RWPE2 (cell line): ENCODE measurements at regions not wholly inside any gene's neighbourhood (a gene's known extent, or its start where the extent isn't known, plus 50 kb on each side); places are given as distances from the start of the nearest gene placed in this dataset.

Experiments
- ATAC-seq: fragments of 200-7000 bp; cut with Tn5 transposase; 3 replicates; pipeline ENCODE4 v1.9.1; 2021; ENCODE audit warnings: low read depth
- DNase-seq: peaks from one replicate; pipeline ENCODE4 v3.0.0-alpha.2; 2020; ENCODE audit warnings: low spot score
- H3K27ac ChIP-seq: fragments of 450-650 bp; 2 replicates; pipeline ENCODE4 v1.5.1; 2017; ENCODE audit warnings: mild to moderate bottlenecking; ENCODE audit not compliant: poor library complexity, severe bottlenecking
- H3K27me3 ChIP-seq: fragments of 250-450 bp; sonication (Bioruptor Pico); 2 replicates; pipeline ENCODE4 v1.5.1; 2021; ENCODE audit warnings: mild to moderate bottlenecking, moderate library complexity; ENCODE audit not compliant: insufficient read depth, poor library complexity, severe bottlenecking
- H3K36me3 ChIP-seq: fragments of 250-450 bp; sonication (Bioruptor Pico); 2 replicates; pipeline ENCODE4 v1.5.1; 2020; ENCODE audit warnings: low read depth, mild to moderate bottlenecking, moderate library complexity
- H3K4me1 ChIP-seq: fragments of 250-450 bp; sonication (Bioruptor Pico); 2 replicates; pipeline ENCODE4 v1.5.1; 2021; ENCODE audit warnings: mild to moderate bottlenecking, moderate library complexity; ENCODE audit not compliant: insufficient read depth, poor library complexity, severe bottlenecking
- H3K4me3 ChIP-seq: fragments of 250-450 bp; sonication (Bioruptor Pico); 2 replicates; pipeline ENCODE4 v1.5.1; 2021; ENCODE audit warnings: mild to moderate bottlenecking, moderate library complexity; ENCODE audit not compliant: severe bottlenecking
- H3K9me3 ChIP-seq: fragments of 250-450 bp; sonication (Bioruptor Pico); 2 replicates; pipeline ENCODE4 v1.5.1; 2021; ENCODE audit warnings: mild to moderate bottlenecking, moderate library complexity; ENCODE audit not compliant: severe bottlenecking
- TF ChIP-seq, protein P1 (sequence below): fragments of 450-650 bp; IDR thresholded peaks from one replicate; pipeline ENCODE4 v1.5.1; 2017; ENCODE audit warnings: mild to moderate bottlenecking, moderate library complexity; ENCODE audit not compliant: poor library complexity, severe bottlenecking

GRCh38 chr22:22946131-22946530 is 58.5 kb downstream of the IGLL5 start:
- DNase-seq, result no peak
- TF ChIP-seq, protein P1, sequence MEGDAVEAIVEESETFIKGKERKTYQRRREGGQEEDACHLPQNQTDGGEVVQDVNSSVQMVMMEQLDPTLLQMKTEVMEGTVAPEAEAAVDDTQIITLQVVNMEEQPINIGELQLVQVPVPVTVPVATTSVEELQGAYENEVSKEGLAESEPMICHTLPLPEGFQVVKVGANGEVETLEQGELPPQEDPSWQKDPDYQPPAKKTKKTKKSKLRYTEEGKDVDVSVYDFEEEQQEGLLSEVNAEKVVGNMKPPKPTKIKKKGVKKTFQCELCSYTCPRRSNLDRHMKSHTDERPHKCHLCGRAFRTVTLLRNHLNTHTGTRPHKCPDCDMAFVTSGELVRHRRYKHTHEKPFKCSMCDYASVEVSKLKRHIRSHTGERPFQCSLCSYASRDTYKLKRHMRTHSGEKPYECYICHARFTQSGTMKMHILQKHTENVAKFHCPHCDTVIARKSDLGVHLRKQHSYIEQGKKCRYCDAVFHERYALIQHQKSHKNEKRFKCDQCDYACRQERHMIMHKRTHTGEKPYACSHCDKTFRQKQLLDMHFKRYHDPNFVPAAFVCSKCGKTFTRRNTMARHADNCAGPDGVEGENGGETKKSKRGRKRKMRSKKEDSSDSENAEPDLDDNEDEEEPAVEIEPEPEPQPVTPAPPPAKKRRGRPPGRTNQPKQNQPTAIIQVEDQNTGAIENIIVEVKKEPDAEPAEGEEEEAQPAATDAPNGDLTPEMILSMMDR, result no peak
- no peaks in the 10 kb centered on the region for H3K27me3 ChIP-seq
- no peaks in the 10 kb centered on the region for H3K36me3 ChIP-seq
- no peaks in the 10 kb centered on the region for H3K4me1 ChIP-seq
- no peak overlapping the region for H3K27ac ChIP-seq
- peaks cover 13% of the 10 kb centered on the region for H3K9me3 ChIP-seq
- no peak for ATAC-seq
- no peak overlapping the region for H3K4me3 ChIP-seq

GRCh38 chr22:22948651-22949571 is 61.3 kb downstream of the IGLL5 start:
- H3K9me3 ChIP-seq, result peaks cover 12% of the 10 kb centered on the region
- H3K27ac ChIP-seq, result no peak overlapping the region
- H3K4me1 ChIP-seq, result no peaks in the 10 kb centered on the region
- peaks cover 9% of the 10 kb centered on the region for H3K27me3 ChIP-seq
- DNase-seq (no peak), ATAC-seq (peak; percentile 33; the same call in 1 of the 3 replicates)
- TF ChIP-seq, protein P1, result no peak
- H3K4me3 ChIP-seq, result no peak overlapping the region
- H3K36me3 ChIP-seq, result no peaks in the 10 kb centered on the region

- H3K4me3 ChIP-seq, result no peak overlapping the region
- peaks cover 17% of the 10 kb centered on the region for H3K9me3 ChIP-seq
- H3K36me3 ChIP-seq, result no peaks in the 10 kb centered on the region
- DNase-seq (no peak), ATAC-seq (no peak)
- TF ChIP-seq, protein P1, result no peak
- H3K4me1 ChIP-seq, result no peaks in the 10 kb centered on the region
- peaks cover 14% of the 10 kb centered on the region for H3K27me3 ChIP-seq
- H3K27ac ChIP-seq, result no peak overlapping the region
Observed at GRCh38 chr22:22949953-22950352, 62.3 kb downstream of the IGLL5 start.

GRCh38 chr22:22951035-22951434 is 63.4 kb downstream of the IGLL5 start:
- Histone ChIP-seq H3K27me3 (peaks cover 19% of the 10 kb centered on the region), H3K36me3 (no peaks in the 10 kb centered on the region), H3K4me1 (no peaks in the 10 kb centered on the region), H3K27ac (no peak overlapping the region), H3K4me3 (no peak overlapping the region), H3K9me3 (peaks cover 17% of the 10 kb centered on the region)
- ATAC-seq, result no peak
- no peak for DNase-seq
- TF ChIP-seq, protein P1, result no peak
